ELF-1 (cell line): ENCODE measurements at regions not wholly inside any gene's neighbourhood (a gene's known extent, or its start where the extent isn't known, plus 50 kb on each side); places are given as distances from the start of the nearest gene placed in this dataset.
"Not testable (repeated sequence)": the region's sequence is repeated elsewhere in the genome, so short reads cannot be mapped to it uniquely, and the experiment has no call there.

Experiments used
- DNase-seq: peaks from one replicate; pipeline ENCODE4 v3.0.0-alpha.2; 2016; ENCODE audit warnings: low read depth, low spot score

DNA sequence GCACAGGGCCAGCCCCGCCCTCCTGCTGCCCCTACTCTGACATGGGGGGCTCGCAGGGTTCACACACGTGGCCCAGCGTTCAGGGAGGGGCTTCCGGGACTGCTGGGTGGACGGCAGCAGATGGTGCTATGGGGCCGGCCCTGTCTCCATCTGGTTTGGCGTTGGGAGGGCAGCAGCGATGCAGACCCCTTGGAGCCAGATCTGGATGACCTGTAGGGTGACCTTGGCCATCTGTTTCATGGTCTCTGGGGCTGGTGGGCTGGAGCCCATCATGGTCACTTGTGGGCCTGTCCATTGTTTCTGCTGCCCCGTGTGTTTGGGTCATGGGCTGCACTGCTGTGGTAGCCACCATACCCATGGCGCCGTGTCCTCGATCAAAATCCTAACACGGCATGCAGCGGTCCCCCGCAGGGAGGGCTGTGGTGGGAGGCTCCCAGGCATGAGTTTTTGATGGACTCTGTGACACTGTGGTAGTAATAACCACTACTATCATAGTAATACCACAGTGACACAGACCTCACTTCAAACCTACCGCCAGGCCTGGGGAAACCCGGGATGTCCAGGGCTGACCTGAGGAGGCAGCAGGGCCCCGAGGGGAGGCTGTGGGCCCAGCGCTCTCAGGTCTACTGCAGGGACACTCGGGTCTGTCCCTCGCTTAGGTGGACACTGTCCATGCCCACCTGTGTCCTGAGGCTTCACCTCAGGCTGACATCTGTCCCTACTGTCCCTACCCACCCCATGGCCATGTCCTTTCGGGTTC is 359.4 kb downstream of the TMEM121 start:
- no peak for DNase-seq

DNA sequence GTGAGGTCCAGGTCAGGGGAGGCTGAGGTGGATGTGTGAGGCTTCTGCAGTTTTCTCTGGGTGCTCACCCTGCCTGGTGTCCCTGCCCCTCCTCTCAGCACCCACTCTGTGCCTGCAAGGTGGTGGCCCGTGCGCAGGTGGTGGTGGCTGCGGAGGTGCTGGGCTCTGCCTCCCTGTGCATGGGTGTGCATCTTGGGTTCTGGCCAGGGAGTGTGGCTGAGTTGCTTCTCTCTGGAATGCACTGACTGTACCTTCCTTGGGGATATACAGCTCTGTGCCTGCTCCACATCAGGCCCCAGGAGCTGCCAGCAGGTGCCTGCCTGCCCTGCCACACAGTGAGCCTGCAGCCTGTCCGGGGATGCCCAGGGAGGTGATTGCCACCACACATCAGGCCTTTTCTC is 360.4 kb downstream of the TMEM121 start:
- DNase-seq: not testable (repeated sequence)

DNA sequence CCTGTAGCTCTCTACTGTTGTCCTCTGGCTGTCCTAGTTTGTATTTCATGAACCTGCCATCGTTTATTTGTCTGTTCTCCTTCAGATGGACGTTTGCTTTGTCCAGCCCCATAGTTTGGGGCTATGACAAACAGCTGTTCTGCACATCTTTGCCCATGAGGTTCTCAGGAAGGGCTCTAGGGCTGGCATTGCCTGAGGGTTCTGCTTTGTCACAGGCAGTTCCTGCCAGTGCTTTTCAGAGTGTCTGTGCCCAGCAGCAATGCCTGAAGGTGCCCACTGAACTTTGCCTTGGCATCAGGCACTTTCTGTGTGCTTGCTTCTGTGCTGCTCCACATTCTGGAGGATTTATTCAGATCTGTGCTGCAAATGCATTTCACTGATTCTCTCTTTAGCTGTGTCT is 361.3 kb downstream of the TMEM121 start:
- no peak for DNase-seq

DNA sequence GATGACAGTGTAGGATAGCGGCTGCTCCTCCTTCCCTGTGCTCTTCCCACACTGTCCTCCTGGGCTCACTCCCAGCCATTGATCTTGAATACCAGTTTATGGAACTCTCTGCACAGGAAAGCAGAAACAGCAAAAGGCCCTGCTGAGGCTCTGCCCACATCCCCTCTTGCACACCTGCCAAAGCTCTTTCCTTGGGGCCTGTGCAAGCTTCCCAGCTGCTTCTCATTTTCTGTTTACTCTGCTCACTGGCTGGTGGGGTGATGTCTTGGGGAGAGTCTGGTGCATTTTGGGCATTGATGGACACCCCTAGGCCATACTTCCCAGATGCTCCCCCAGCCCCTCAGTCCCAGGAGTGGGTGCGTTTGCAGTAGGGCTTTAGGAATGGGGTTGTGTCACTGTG is 361.8 kb downstream of the TMEM121 start:
- no peak for DNase-seq

DNA sequence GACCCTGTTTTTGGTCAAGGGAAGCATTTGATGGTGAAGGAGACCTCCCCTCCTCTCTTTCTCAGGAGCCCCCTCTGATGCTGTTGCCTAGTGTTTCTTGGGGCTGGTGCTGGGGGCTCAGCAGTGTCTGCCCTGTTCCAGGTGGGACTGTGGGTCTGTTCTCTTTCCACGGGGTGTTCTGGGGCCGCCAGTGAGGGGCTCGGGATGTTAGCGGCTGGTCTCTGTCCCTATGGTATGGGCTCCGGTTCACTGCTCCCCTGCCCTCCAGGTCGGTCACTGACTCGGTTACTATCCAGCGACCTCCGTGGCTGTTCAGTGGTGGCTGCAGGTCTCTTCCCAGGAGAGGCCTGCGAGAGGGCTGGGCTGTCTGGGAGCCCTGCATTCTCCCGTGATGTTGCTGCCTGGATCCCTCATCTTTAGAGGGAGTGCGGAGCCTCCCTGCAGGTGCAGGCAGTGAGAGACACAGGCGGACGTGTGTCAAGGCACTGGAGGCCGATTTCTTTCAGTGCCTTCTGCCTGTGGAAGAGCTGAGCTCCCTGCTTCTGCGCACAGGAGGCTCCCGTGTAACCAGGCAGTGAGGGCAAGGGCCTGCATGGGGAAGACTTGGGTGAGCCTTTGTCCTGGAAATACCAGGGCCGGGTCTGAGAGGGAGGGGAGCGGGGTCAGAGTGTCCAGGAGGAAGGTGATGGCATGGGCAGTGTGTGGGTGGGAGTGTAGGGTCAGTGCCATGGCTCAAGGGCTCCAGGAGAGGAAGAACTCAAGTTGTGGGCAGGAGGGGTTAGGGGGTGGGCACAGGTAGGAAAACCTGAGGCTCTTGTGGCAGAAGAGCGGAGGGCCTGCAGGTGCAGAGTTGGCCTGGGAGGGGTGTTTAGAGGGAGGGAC is 362.6 kb downstream of the TMEM121 start:
- no peak for DNase-seq

DNA sequence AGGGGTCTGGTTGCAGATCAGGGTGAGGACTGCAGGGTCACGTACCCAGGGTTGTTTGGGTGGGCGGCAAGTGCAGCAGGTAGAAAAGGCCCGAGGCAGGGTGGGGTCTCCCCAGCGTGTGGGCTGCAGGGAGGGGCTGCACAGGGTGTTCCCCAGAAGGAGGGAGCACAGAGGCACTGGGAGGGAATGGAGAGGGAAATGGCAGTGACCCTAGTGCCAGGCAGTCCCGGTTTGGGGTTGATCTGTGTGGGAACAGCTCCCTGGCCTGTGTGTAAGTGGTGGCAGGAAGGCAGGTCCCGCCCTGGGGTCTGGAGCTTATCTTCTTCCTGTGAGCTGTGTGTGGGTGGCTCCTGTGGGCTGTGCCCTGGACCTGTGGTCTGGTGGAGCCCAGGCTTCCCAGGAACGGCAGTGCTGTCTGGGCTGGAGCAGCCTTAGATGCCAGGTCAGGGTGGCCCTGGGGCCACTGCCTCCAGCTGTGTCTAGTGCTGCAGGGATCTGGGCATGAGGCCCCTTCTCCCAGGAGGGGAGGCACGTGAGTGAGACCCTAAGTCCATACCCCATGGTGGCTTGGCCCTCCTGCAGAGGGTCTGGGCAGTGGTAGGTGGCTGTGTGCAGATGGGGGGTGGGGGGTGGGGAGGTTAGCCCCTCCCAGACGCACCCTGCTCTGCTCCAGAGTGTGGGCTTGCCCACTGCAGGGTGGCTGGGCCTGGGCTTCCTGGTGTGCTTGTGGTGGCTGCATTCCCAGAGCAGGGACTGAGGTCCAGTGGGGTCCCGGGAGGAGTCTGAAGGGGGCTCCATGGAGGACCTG is 363.5 kb downstream of the TMEM121 start:
- no peak for DNase-seq

DNA sequence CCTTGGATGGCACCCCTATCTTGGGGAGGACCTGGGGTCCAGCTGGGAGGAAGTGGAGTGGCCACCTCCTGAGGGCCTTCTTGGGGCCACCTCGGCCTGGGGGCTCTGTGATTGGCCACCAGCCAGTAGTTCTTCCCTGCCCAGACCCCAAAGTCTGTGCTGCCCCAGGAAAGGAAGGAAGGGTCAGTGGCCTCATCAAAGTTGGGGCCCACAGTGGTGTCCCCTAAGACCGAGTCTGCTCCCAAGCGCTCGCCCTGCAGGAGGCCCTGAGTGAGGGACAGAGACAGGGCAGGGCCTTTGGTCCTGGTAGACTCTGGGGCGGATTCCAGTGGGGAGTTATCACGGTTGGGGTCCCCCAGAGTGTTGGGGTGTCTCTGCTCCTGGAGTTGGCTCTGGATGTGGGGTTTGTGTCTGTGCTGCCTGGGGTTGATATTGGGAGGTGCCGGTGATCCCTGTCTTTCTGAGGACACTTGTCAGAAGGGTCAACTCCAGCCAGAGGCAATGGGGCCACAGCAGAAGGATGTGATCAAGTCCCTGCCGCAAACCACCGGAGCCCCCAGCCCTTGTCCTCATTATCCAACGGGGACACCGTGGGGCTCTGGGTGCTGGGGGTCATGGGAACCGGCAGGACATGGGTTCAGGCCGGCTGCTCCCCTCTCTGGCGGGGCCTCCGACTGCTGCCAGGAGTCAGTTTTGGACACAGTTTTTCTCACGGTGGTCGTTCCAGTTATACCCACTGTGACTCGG is 364.3 kb downstream of the TMEM121 start:
- DNase-seq: no peak

DNA sequence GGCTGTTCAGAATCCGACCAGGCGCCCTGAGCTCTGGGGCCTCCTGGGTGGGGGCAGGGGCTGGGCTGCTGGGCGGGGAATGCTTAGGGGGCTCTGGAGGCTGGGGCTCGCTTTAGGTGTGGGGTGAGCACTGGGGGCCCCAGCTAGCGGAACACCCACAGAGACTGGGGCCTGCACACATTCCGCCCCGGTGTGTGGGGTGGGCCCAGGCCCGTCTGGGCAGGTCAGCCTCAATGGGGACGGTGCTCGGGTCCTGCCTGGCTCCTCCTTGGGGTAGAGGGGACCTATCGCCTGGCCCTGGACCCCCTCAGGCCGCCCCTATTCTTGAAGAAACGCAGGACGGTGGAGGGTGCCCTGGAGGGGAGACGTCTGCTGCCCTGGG is 364.8 kb downstream of the TMEM121 start:
- no peak for DNase-seq

DNA sequence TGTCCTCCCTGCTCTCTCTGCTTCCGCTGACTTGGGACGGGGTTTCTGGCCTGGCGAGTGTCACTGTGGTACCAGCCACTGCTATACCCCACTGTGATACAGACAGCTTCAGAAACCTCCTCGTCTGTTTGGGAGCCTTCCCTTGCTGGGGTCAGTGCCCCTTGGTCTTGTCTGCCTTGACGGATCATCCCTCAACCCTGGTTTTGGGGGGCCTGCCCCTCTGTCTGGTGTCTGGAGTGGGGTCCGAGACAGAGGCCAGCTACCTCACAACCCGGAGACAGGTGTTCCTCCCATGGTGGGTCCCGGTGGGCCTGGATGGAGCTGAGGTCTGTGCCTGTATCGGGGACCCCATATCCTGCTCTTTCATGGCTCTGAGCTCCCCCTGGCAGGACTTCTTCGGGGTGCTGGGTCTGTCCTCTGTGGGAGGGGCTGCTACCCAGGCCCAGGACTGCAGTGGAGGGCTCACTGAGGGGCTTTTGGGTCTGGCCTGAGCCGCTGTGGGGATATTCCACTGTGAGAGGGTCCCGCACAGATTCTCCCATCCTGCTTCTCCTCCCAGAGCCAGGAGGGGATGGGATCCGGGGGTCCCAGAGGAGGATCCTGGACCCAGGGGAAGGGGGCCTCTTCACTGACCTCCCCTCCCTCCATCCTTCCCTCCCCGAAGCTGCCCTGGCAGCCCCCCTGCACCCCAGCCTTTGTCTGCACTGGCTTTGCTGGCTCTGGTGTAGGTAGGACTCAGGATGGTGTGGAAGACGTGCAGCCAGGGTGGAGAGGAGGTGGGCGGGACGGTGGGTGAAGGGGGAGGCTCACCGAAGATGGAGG is 365.5 kb downstream of the TMEM121 start:
- DNase-seq: no peak

DNA sequence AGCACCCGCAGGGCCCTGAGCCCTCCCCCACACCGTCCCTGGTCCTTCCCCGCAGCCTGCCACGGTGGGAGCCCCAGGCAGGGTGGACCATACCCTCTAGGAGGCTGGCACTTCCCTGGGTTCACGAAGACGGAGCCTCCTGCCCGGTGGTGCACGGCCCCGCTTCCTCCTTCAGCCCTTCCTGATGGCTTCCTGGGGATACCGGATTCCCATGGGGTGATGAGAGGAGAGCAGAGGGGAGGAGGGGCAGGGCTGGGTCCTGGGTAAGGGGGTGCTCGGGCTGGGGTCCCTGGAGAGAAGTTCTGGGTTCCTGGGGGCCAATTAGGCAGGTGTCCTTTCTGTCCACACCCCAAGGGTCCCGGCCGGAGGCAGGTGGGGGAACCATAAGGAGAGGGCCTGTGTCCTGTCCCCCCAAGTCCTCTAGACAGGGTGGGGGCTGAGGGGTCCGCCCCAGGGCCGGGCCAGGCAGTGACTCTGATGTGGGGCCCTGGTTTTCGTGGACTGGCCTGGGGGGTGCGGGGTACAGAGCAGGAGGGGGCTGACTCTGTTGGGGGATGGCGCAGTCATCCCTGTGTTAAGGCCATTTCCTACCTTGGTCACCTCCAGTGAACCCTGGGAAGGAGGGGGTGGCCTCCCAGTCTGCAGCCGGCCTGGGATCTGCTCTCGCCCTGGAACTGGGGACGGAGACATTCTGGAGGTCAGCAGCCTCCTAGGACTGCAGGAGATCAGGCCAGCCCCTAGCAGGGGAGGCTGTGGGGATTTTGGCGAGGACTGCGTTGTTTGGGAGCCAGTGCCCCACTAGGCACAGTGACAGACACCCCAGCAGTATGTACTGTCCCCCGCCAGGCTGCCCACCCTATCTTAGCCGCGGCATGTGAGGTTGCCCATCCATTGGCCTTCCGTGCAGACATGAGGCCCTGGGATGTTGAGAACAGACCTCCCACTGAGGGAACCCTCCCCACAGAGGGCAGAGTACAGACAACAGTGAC is 366.4 kb downstream of the TMEM121 start:
- DNase-seq: not testable (repeated sequence)

DNA sequence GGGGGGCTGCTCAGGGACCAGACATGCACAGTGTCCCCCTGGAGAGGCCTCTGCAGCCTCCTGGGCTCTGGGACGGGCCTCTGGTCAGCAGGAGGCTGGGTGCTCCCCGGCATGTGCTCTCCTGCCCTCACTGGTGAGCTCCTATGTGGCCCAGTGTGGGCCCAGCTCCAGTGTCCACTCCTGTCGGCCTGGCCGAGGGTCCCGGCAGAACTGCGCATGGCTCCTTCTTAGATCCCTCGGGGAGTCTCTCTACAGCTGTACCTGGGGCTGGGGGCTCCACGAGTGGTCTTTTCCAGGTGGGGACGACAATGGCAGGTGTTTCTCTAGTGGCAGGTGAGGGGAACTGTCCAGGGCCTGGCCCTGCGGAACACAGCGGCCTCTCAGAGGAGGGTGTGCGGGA is 367.3 kb downstream of the TMEM121 start:
- DNase-seq: not testable (repeated sequence)

DNA sequence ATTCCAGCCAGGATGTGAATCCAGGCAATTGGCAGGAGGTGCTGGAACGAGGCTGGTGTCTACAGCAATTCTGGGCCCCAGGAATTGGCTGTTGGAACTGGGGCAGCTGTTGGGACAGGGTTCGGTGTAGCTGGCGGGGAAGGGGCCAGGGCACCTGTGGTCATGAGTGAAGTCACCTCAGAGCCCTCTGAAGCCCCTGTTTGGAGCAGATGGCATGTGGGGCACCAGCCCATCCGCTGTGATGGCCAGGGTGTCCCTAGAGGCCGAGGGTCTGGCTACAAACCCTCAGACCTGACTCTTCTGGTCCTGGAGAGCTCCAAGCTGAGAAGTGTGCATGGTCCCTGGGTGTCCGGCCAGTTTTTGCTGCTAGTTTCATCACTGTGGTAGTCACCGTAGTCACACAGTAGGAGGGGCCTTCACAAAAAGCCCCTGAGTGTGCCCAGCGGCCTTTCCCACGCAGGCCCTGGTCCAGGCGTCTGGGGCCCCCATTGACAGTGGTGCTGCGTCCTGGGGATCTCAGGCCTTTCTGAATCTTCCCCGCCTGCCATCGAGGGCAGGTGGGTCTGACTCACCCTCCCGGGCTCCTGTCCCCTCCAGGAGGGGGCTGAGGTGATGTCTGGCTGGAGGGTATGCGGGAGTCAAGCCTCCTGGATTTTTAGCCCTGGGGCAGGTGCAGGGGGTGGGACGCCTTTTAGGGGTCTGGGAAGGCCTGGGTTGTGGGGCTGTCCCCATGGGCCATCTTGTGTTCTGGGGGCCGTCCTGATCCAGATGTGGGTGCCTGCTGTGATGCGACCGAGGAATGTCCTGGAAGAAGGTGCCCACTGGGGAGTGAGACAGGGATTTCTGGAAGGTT is 368.0 kb downstream of the TMEM121 start:
- DNase-seq: no peak

DNA sequence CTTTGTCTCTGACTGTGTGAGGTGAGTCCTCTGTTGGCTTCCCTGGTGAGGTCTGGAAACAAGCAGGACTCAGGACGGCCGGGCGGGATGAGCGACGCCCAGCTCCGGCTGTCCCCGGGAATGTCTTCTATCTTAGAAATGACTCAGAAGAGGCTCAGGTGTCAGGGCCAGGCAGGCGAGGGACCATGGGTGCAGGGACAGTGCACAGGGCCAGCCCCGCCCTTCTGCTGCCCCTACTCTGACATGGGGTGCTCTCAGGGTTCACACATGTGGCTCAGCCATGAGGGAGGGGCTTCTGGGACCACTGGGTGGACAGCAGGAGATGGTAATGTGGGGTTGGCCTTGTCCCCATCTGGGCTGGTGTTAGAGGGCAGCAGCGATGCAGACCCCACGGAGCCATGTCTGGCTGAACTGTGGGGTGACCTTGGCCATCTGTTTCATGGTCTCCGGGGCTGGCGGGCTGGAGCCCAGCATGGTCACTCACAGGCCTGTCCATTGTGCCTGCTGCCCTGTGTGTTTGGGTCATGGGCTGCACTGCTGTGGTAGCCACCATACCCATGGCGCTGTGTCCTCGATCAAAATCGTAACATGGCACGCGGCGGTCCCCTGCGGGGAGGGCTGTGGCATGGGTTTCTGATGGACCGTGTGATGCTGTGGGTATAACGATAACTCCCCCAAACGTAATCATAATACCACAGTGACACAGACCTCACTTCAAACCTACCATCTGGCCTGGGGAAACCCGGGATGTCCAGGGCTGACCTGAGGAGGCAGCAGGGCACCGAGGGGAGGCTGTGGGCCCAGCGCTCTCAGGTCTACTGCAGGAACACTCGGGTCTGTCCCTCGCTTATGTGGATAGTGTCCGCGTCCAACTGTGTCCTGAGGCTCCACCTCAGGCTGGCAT is 368.8 kb downstream of the TMEM121 start:
- no peak for DNase-seq

DNA sequence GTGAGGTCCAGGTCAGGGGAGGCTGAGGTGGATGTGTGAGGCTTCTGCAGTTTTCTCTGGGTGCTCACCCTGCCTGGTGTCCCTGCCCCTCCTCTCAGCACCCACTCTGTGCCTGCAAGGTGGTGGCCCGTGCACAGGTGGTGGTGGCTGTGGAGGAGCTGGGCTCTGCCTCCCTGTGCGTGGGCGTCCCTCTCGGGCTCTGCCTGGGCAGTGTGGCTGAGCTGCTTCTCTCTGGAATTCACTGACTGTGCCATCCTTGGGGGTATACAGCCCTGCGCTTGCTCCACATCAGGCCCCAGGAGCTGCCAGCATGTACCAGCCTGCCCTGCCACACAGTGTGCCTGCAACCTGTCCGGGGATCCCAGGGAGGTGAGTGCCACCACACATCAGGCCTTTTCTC is 369.8 kb downstream of the TMEM121 start:
- DNase-seq: not testable (repeated sequence)

DNA sequence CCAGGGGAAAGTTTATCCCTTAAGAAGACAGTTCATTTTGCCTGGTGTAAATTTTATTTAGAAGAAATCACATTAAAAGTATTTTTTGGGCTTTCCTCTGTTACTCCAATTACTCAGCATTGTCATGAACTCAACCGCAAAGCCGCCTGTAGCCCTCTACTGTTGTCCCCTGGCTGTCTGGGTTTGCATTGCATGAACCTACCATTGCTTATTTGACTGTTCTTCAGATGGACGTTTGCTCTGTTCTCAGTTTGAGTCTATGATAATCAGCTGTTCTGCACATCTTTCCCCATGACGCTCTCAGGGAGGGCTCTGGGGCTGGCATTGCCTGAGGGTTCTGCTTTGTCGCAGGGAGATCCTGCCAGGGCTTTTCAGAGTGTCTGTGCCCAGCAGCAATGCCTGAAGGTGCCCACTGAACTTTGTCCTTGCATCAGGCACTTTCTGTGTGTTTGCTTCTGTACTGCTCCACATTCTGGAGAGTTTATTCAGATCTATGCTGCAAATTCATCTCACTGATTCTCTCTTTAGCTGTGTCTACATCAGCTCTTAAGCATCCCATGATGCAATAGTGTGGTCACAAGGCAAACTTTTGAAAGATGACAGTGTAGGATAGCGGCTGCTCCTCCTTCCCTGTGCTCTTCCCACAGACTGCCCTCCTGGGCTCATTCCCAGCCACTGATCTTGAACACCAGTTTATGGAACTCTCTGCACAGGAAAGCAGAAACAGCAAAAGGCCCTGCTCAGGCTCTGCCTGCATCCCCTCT is 370.8 kb downstream of the TMEM121 start:
- DNase-seq: not testable (repeated sequence)

DNA sequence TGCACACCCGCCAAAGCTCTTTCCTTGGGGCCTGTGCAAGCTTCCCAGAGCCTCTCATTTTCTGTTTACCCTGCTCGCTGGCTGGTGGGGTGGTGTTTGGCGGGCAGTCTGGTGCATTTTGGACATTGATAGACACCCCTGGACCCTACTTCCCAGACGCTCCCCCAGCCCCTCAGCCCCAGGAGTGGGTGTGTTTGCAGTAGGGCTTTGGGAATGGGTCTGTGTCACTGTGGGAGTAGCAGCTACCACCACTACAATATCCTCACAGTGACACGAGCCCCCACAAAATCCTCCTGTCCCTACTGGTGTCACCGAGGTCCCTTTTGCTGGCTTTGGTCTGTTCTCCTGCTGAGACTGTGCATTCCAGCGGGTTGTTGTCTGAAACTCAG is 371.3 kb downstream of the TMEM121 start:
- no peak for DNase-seq
